Ishikawa (cell line): ENCODE measurements at regions not wholly inside any gene's neighbourhood (a gene's known extent, or its start where the extent isn't known, plus 50 kb on each side); places are given as distances from the start of the nearest gene placed in this dataset.

Source experiments
- CEBPB ChIP-seq: IDR thresholded peaks from 2 replicates; pipeline ENCODE4 v1.6.1; 2012
- CREB1 ChIP-seq: IDR thresholded peaks from 2 replicates; pipeline ENCODE4 v1.6.1; 2012; ENCODE audit warnings: low read depth
- EGR1 ChIP-seq: IDR thresholded peaks from 2 replicates; pipeline ENCODE4 v1.6.1; 2012
- EP300 ChIP-seq: IDR thresholded peaks from 2 replicates; pipeline ENCODE4 v1.6.1; 2012; ENCODE audit warnings: borderline replicate concordance
- FOXM1 ChIP-seq: IDR thresholded peaks from 2 replicates; pipeline ENCODE4 v1.6.1; 2012; ENCODE audit warnings: low read depth, borderline replicate concordance
- MAX ChIP-seq: IDR thresholded peaks from 2 replicates; pipeline ENCODE4 v1.6.1; 2012
- NFIC ChIP-seq: IDR thresholded peaks from 2 replicates; pipeline ENCODE4 v1.6.1; 2012
- REST ChIP-seq: IDR thresholded peaks from 2 replicates; pipeline ENCODE4 v1.6.1; 2012; ENCODE audit warnings: low read depth, mild to moderate bottlenecking
- YY1 ChIP-seq: IDR thresholded peaks from 2 replicates; pipeline ENCODE4 v1.6.1; 2012; ENCODE audit warnings: low read depth

GRCh38 chr2:75356865-75357264 is 157.5 kb upstream of the TACR1 start:
- TF ChIP-seq CEBPB (no peak), REST (no peak), FOXM1 (no peak), NFIC (no peak), CREB1 (no peak), EP300 (no peak), EGR1 (no peak), YY1 (no peak), MAX (no peak)
